Right atrium auricular region (tissue), 2 donors: ENCODE measurements at regions not wholly inside any gene's neighbourhood (a gene's known extent, or its start where the extent isn't known, plus 50 kb on each side); places are given as distances from the start of the nearest gene placed in this dataset.

Source experiments
- DNase-seq: peaks from one replicate; pipeline ENCODE4 v3.0.0-alpha.2; 2019; ENCODE audit warnings: low spot score
- H3K27ac ChIP-seq, 2 donors: fragments of 200-600 bp; sonication (generic); 1 replicate in 1 of 2; 2 replicates in 1 of 2; pipeline ENCODE4 v1.5.1; 2016 to 2019
- H3K27me3 ChIP-seq, 2 donors: fragments of 200-600 bp; sonication (generic); one replicate each; pipeline versions ENCODE4 v1.5.1 to v1.6.0; 2017 to 2019
- H3K36me3 ChIP-seq: fragments of 200-600 bp; sonication (generic); one replicate; pipeline ENCODE4 v1.5.1; 2016
- H3K4me1 ChIP-seq, 2 donors: fragments of 200-600 bp; sonication (generic); one replicate each; pipeline versions ENCODE4 v1.5.1 to v1.6.0; 2017 to 2019
- H3K4me3 ChIP-seq, 2 donors: fragments of 200-600 bp; sonication (generic); 1 replicate in 1 of 2; 2 replicates in 1 of 2; pipeline ENCODE4 v1.5.1; 2017 to 2019; ENCODE audit warnings: mild to moderate bottlenecking in 1 of 2, moderate library complexity in 1 of 2
- H3K9me3 ChIP-seq, 2 donors: fragments of 200-600 bp; sonication (generic); one replicate each; pipeline ENCODE4 v1.5.1; 2019
- CTCF ChIP-seq, 2 donors: fragments of 200-600 bp; sonication (generic); IDR thresholded peaks; one replicate each; pipeline ENCODE4 v1.5.1; 2019; ENCODE audit warnings: antibody characterized with exemption in 2 of 2

GRCh38 chr18:59784694-59785093 is 87.5 kb upstream of the CCBE1 start:
- no peak for TF ChIP-seq CTCF (IDR thresholded peaks at IDR 0.05)
- no peak for DNase-seq
- H3K36me3 ChIP-seq = no peaks in the 10 kb centered on the region
- H3K27ac ChIP-seq = no peak overlapping the region
- no peaks in the 10 kb centered on the region for H3K4me1 ChIP-seq
- H3K27me3 ChIP-seq = no peaks in the 10 kb centered on the region
- no peaks in the 10 kb centered on the region for H3K9me3 ChIP-seq
- H3K4me3 ChIP-seq = no peak overlapping the region

- no peaks in the 10 kb centered on the region for H3K4me1 ChIP-seq
- no peaks in the 10 kb centered on the region for H3K9me3 ChIP-seq
- no peaks in the 10 kb centered on the region for H3K27me3 ChIP-seq
- TF ChIP-seq CTCF (IDR thresholded peaks at IDR 0.05) = peak in 1 of 2 donors; percentile 58
- no peak overlapping the region for H3K27ac ChIP-seq
- no peaks in the 10 kb centered on the region for H3K36me3 ChIP-seq
- no peak overlapping the region for H3K4me3 ChIP-seq
- DNase-seq = no peak
These were observed 85.9 kb upstream of the CCBE1 start for GRCh38 chr18:59783138-59783537.

GRCh38 chr18:59779979-59780378 is 82.8 kb upstream of the CCBE1 start:
- no peak overlapping the region for H3K27ac ChIP-seq
- no peak for TF ChIP-seq CTCF (IDR thresholded peaks at IDR 0.05)
- no peak for DNase-seq
- H3K27me3 ChIP-seq = no peaks in the 10 kb centered on the region
- H3K4me1 ChIP-seq = no peaks in the 10 kb centered on the region
- no peaks in the 10 kb centered on the region for H3K9me3 ChIP-seq
- no peaks in the 10 kb centered on the region for H3K36me3 ChIP-seq
- no peak overlapping the region for H3K4me3 ChIP-seq

GRCh38 chr18:59778434-59778833 is 81.2 kb upstream of the CCBE1 start:
- Histone ChIP-seq H3K4me3 (no peak overlapping the region), H3K4me1 (no peaks in the 10 kb centered on the region), H3K27ac (no peak overlapping the region), H3K27me3 (no peaks in the 10 kb centered on the region), H3K9me3 (no peaks in the 10 kb centered on the region), H3K36me3 (no peaks in the 10 kb centered on the region)
- TF ChIP-seq CTCF (IDR thresholded peaks at IDR 0.05) = no peak
- DNase-seq = no peak

- Histone ChIP-seq H3K27ac (no peak overlapping the region), H3K27me3 (no peaks in the 10 kb centered on the region), H3K4me1 (no peaks in the 10 kb centered on the region), H3K36me3 (no peaks in the 10 kb centered on the region), H3K9me3 (no peaks in the 10 kb centered on the region), H3K4me3 (no peak overlapping the region)
- TF ChIP-seq CTCF (IDR thresholded peaks at IDR 0.05) = no peak
- no peak for DNase-seq
These were observed 80.4 kb upstream of the CCBE1 start for GRCh38 chr18:59777636-59778035.

- no peak overlapping the region for H3K27ac ChIP-seq
- no peak overlapping the region for H3K4me3 ChIP-seq
- no peaks in the 10 kb centered on the region for H3K9me3 ChIP-seq
- H3K27me3 ChIP-seq = no peaks in the 10 kb centered on the region
- no peaks in the 10 kb centered on the region for H3K36me3 ChIP-seq
- H3K4me1 ChIP-seq = no peaks in the 10 kb centered on the region
- DNase-seq = no peak
- TF ChIP-seq CTCF (IDR thresholded peaks at IDR 0.05) = no peak
These were observed 72.1 kb upstream of the CCBE1 start for GRCh38 chr18:59769129-59769865.
